ENCODE measurements at regions not wholly inside any gene's neighbourhood (a gene's known extent, or its start where the extent isn't known, plus 50 kb on each side); places are given as distances from the start of the nearest gene placed in this dataset.

DNA sequence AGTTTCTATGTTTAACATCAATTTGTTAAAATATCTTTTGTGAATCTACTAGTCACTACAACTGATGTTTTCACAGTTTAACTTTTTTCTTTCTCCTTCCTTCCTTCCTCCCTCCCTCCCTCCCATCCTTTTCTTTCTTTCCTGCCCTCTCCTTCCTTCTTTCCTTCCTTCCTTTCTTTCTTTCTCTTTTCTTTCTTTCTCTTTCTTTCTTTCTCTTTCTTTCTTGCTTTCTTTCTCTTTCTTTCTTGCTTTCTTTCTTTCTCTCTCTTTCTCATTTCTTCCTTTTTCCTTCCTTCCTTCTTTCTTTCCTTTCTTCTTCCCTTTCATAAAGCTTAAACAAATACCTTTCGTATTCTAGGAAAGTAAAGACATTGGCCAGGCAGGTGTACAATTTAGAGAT, 2083.0 kb upstream of the CELF4 start (continued):
- TF ChIP-seq, protein P1, sequence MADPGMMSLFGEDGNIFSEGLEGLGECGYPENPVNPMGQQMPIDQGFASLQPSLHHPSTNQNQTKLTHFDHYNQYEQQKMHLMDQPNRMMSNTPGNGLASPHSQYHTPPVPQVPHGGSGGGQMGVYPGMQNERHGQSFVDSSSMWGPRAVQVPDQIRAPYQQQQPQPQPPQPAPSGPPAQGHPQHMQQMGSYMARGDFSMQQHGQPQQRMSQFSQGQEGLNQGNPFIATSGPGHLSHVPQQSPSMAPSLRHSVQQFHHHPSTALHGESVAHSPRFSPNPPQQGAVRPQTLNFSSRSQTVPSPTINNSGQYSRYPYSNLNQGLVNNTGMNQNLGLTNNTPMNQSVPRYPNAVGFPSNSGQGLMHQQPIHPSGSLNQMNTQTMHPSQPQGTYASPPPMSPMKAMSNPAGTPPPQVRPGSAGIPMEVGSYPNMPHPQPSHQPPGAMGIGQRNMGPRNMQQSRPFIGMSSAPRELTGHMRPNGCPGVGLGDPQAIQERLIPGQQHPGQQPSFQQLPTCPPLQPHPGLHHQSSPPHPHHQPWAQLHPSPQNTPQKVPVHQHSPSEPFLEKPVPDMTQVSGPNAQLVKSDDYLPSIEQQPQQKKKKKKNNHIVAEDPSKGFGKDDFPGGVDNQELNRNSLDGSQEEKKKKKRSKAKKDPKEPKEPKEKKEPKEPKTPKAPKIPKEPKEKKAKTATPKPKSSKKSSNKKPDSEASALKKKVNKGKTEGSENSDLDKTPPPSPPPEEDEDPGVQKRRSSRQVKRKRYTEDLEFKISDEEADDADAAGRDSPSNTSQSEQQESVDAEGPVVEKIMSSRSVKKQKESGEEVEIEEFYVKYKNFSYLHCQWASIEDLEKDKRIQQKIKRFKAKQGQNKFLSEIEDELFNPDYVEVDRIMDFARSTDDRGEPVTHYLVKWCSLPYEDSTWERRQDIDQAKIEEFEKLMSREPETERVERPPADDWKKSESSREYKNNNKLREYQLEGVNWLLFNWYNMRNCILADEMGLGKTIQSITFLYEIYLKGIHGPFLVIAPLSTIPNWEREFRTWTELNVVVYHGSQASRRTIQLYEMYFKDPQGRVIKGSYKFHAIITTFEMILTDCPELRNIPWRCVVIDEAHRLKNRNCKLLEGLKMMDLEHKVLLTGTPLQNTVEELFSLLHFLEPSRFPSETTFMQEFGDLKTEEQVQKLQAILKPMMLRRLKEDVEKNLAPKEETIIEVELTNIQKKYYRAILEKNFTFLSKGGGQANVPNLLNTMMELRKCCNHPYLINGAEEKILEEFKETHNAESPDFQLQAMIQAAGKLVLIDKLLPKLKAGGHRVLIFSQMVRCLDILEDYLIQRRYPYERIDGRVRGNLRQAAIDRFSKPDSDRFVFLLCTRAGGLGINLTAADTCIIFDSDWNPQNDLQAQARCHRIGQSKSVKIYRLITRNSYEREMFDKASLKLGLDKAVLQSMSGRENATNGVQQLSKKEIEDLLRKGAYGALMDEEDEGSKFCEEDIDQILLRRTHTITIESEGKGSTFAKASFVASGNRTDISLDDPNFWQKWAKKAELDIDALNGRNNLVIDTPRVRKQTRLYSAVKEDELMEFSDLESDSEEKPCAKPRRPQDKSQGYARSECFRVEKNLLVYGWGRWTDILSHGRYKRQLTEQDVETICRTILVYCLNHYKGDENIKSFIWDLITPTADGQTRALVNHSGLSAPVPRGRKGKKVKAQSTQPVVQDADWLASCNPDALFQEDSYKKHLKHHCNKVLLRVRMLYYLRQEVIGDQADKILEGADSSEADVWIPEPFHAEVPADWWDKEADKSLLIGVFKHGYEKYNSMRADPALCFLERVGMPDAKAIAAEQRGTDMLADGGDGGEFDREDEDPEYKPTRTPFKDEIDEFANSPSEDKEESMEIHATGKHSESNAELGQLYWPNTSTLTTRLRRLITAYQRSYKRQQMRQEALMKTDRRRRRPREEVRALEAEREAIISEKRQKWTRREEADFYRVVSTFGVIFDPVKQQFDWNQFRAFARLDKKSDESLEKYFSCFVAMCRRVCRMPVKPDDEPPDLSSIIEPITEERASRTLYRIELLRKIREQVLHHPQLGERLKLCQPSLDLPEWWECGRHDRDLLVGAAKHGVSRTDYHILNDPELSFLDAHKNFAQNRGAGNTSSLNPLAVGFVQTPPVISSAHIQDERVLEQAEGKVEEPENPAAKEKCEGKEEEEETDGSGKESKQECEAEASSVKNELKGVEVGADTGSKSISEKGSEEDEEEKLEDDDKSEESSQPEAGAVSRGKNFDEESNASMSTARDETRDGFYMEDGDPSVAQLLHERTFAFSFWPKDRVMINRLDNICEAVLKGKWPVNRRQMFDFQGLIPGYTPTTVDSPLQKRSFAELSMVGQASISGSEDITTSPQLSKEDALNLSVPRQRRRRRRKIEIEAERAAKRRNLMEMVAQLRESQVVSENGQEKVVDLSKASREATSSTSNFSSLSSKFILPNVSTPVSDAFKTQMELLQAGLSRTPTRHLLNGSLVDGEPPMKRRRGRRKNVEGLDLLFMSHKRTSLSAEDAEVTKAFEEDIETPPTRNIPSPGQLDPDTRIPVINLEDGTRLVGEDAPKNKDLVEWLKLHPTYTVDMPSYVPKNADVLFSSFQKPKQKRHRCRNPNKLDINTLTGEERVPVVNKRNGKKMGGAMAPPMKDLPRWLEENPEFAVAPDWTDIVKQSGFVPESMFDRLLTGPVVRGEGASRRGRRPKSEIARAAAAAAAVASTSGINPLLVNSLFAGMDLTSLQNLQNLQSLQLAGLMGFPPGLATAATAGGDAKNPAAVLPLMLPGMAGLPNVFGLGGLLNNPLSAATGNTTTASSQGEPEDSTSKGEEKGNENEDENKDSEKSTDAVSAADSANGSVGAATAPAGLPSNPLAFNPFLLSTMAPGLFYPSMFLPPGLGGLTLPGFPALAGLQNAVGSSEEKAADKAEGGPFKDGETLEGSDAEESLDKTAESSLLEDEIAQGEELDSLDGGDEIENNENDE (IDR thresholded peaks at IDR 0.05; ENCODE audit: insufficient replicate concordance, low read length), result no peak
- no peak for TF ChIP-seq RBBP5 (IDR thresholded peaks at IDR 0.05; ENCODE audit: borderline replicate concordance, low read depth, low read length)
- TF ChIP-seq, protein P2, sequence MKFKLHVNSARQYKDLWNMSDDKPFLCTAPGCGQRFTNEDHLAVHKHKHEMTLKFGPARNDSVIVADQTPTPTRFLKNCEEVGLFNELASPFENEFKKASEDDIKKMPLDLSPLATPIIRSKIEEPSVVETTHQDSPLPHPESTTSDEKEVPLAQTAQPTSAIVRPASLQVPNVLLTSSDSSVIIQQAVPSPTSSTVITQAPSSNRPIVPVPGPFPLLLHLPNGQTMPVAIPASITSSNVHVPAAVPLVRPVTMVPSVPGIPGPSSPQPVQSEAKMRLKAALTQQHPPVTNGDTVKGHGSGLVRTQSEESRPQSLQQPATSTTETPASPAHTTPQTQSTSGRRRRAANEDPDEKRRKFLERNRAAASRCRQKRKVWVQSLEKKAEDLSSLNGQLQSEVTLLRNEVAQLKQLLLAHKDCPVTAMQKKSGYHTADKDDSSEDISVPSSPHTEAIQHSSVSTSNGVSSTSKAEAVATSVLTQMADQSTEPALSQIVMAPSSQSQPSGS (IDR thresholded peaks at IDR 0.05; ENCODE audit: low read length), result no peak
- no peak for TF ChIP-seq TBP (IDR thresholded peaks at IDR 0.05; ENCODE audit: low read depth, low read length)
- TF ChIP-seq JUN (IDR thresholded peaks at IDR 0.05; ENCODE audit: low read depth, low read length), result no peak
- TF ChIP-seq, protein P3, sequence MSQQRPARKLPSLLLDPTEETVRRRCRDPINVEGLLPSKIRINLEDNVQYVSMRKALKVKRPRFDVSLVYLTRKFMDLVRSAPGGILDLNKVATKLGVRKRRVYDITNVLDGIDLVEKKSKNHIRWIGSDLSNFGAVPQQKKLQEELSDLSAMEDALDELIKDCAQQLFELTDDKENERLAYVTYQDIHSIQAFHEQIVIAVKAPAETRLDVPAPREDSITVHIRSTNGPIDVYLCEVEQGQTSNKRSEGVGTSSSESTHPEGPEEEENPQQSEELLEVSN (IDR thresholded peaks at IDR 0.05), result no peak
- no peak for TF ChIP-seq GTF2F1 (IDR thresholded peaks at IDR 0.05; ENCODE audit: borderline replicate concordance, low read depth, low read length)
- no peak for TF ChIP-seq SAP30 (IDR thresholded peaks at IDR 0.05; ENCODE audit: insufficient read depth, insufficient replicate concordance, low read length)
- no peak for TF ChIP-seq POLR2AphosphoS5 (IDR thresholded peaks at IDR 0.05; ENCODE audit: low read depth, low read length)

Measured in H1 (cell line).